ENCODE measurements at regions not wholly inside any gene's neighbourhood (a gene's known extent, or its start where the extent isn't known, plus 50 kb on each side); places are given as distances from the start of the nearest gene placed in this dataset.

DNA sequence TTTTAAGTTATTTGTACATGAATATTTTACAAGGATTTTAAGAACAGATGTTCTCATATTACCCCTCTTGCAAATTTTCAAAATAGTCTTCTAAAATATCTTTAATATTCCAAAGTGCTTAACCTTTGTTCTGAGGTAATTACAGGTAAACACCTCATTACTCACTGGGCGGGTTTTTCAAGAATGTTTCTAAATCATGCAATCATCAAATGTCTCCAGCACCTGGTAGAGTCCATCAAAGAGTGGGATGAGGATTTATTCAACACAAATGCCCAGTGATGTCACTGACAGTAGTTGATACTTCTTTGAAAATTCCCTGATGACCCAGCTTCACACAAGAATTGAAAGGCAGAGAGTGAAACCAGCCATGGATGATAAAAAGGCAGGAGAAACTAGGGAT lies 114.4 kb downstream of the SEC61B start:
- WGBS (ENCODE audit: insufficient coverage, low coverage, missing lambda C conversion rate), result 0% methylated on average over 1 of the region's 1 CpG
- CTCF ChIA-PET (ENCODE audit: low intra/inter-chr PET ratio), result no interaction called here

DNA sequence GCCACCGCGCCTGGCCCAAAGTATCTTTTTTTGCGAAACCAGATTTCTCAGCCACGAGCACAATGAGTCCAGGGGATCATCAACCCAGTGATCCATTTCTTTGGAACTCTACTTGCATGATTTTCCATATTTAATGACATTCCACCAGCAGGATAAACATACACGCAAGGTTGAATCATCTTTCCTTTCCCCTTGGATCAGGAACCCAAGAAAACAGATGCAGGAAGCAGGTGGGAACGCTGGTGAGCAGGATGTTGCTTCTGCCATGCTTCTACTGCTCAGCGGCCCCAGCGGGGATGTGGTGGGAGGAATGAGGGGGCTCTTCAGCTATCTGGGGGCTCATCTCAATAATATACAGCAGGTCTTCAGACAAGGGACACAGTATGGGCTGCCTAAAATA lies 118.2 kb downstream of the SEC61B start:
- intact Hi-C loops (cut with micrococcal nuclease), result loop anchor here (5.0 to 10.0 kb wide), 2 partner anchors 73 to 155 kb away; no protein-coding TSS in a partner anchor
- ChIA-PET CTCF (ENCODE audit: low intra/inter-chr PET ratio) (no interaction called here), POLR2A (interaction anchor here (1.2 kb wide), 1 partner anchor 60 kb away, joined by 3 read pairs; no protein-coding TSS in a partner anchor)
- Histone ChIP-seq H3K4me2 (ENCODE audit: insufficient read depth, low read length) (no peak overlapping the region), H3K9me3 (replicated peaks; ENCODE audit: control insufficient read depth, insufficient read depth, low read depth, low read length) (no peaks in the 10 kb centered on the region), H3K79me2 (ENCODE audit: control insufficient read depth, insufficient read depth, low read length) (no peaks in the 10 kb centered on the region), H3K4me3 (no peak overlapping the region), H3K4me1 (replicated peaks in 1 of 2; ENCODE audit: control insufficient read depth in 2 of 2, insufficient read depth in 2 of 2, low read length in 2 of 2) (no peaks in the 10 kb centered on the region), H3K36me3 (ENCODE audit: control insufficient read depth, insufficient read depth, low read length) (no peaks in the 10 kb centered on the region), H3K9me1 (ENCODE audit: control insufficient read depth, insufficient read depth, low read length) (no peaks in the 10 kb centered on the region), H3K27me3 (ENCODE audit: control insufficient read depth in 2 of 2, insufficient read depth in 2 of 2, low read length in 2 of 2) (peaks cover 9 to 30% of the 10 kb centered on the region in 2 experiments; a peak in 3 of 5 replicates), H3K27ac (ENCODE audit: extremely low read depth, low read depth, low read length) (no peak overlapping the region), H4K20me1 (replicated peaks; ENCODE audit: control insufficient read depth, insufficient read depth, low read length) (no peaks in the 10 kb centered on the region), H2AFZ (ENCODE audit: low read depth, low read length) (no peak overlapping the region), H3K9ac (ENCODE audit: insufficient read depth in 1 of 2, low read depth in 2 of 2, low read length in 2 of 2) (no peak overlapping the region)
- DNase-seq (ENCODE audit: extremely low read depth in 1 of 4, low spot score in 3 of 4), result no peak
- no peak for FAIRE-seq
- no TSS peak for BruUV-seq (replicated peaks)
- in situ Hi-C loops (cut with MboI), result no loop called here
- WGBS (ENCODE audit: insufficient coverage, low coverage, missing lambda C conversion rate), result 3% methylated on average over 8 of the region's 8 CpGs
- ATAC-seq, result no peak
- TF ChIP-seq C11orf30 (IDR thresholded peaks at IDR 0.05; ENCODE audit: low read depth), result no peak
- TF ChIP-seq STAT5B (CRISPR knock-in tag; IDR thresholded peaks at IDR 0.05), result no peak
- no peak for TF ChIP-seq GTF2A2 (tag; IDR thresholded peaks at IDR 0.05)
- no peak for TF ChIP-seq ZNF431 (CRISPR knock-in tag; IDR thresholded peaks at IDR 0.05)
- no peak for TF ChIP-seq BRF2 (IDR thresholded peaks at IDR 0.05; ENCODE audit: borderline replicate concordance, insufficient read depth, insufficient read length)
- TF ChIP-seq RREB1 (CRISPR knock-in tag; IDR thresholded peaks at IDR 0.05), result no peak

More for the DNA sequence above, 114.4 kb downstream of the SEC61B start:
- Histone ChIP-seq H3K27ac (ENCODE audit: extremely low read depth, low read depth, low read length) (no peak overlapping the region), H3K4me3 (no peak overlapping the region), H3K4me2 (ENCODE audit: insufficient read depth, low read length) (no peak overlapping the region), H3K9me3 (replicated peaks; ENCODE audit: control insufficient read depth, insufficient read depth, low read depth, low read length) (no peaks in the 10 kb centered on the region), H3K9me1 (ENCODE audit: control insufficient read depth, insufficient read depth, low read length) (no peaks in the 10 kb centered on the region), H4K20me1 (replicated peaks; ENCODE audit: control insufficient read depth, insufficient read depth, low read length) (no peaks in the 10 kb centered on the region), H3K4me1 (replicated peaks in 1 of 2; ENCODE audit: control insufficient read depth in 2 of 2, insufficient read depth in 2 of 2, low read length in 2 of 2) (no peaks in the 10 kb centered on the region), H3K9ac (ENCODE audit: insufficient read depth in 1 of 2, low read depth in 2 of 2, low read length in 2 of 2) (no peak overlapping the region), H3K27me3 (ENCODE audit: control insufficient read depth in 2 of 2, insufficient read depth in 2 of 2, low read length in 2 of 2) (peaks cover 2 to 24% of the 10 kb centered on the region in 2 experiments; a peak in 2 of 5 replicates), H3K36me3 (ENCODE audit: control insufficient read depth, insufficient read depth, low read length) (no peaks in the 10 kb centered on the region), H2AFZ (ENCODE audit: low read depth, low read length) (no peak overlapping the region), H3K79me2 (ENCODE audit: control insufficient read depth, insufficient read depth, low read length) (no peaks in the 10 kb centered on the region)
- FAIRE-seq (no peak), ATAC-seq (no peak), DNase-seq (ENCODE audit: extremely low read depth in 1 of 4, low spot score in 3 of 4) (no peak)
- BruUV-seq (replicated peaks), result no TSS peak
- no peak for TF ChIP-seq SMARCC2 (IDR thresholded peaks at IDR 0.05; ENCODE audit: low read depth)
- TF ChIP-seq CEBPG (CRISPR knock-in tag; IDR thresholded peaks at IDR 0.05), result no peak
- TF ChIP-seq CEBPG (tag; conservative IDR thresholded peaks at IDR 0.05 in 1 of 2, IDR thresholded peaks at IDR 0.05 in 1 of 2), result no peak
- no peak for TF ChIP-seq BRD4 (IDR thresholded peaks at IDR 0.05)
- no peak for TF ChIP-seq ZNF232 (CRISPR knock-in tag; IDR thresholded peaks at IDR 0.05)
- TF ChIP-seq ZSCAN29 (IDR thresholded peaks at IDR 0.05), result no peak
- no peak for TF ChIP-seq SAP30 (IDR thresholded peaks at IDR 0.05; ENCODE audit: borderline replicate concordance, insufficient read depth, low read depth, low read length, poor library complexity, severe bottlenecking)
- TF ChIP-seq TARDBP (IDR thresholded peaks at IDR 0.05), result no peak
- TF ChIP-seq ZNF212 (CRISPR knock-in tag; IDR thresholded peaks at IDR 0.05), result no peak
- in situ Hi-C loops (cut with MboI), result no loop called here
- intact Hi-C loops (cut with micrococcal nuclease), result no loop called here
- POLR2A ChIA-PET, result no interaction called here
